HL-60 (cell line): ENCODE measurements at regions not wholly inside any gene's neighbourhood (a gene's known extent, or its start where the extent isn't known, plus 50 kb on each side); places are given as distances from the start of the nearest gene placed in this dataset.

Experiments used
- GABPA ChIP-seq: IDR thresholded peaks from 2 replicates; pipeline ENCODE4 v1.6.1; 2012; ENCODE audit warnings: low read depth
- POLR2AphosphoS5 ChIP-seq: IDR thresholded peaks from 2 replicates; pipeline ENCODE4 v1.6.1; 2012; ENCODE audit warnings: low read depth
- REST ChIP-seq: IDR thresholded peaks from 2 replicates; pipeline ENCODE4 v1.6.1; 2012; ENCODE audit warnings: low read depth; ENCODE audit not compliant: insufficient replicate concordance
- SPI1 ChIP-seq: IDR thresholded peaks from 2 replicates; pipeline ENCODE4 v1.6.1; 2012; ENCODE audit warnings: low read depth, mild to moderate bottlenecking, borderline replicate concordance
- TF ChIP-seq, protein P1 (sequence below): IDR thresholded peaks from one replicate; pipeline ENCODE4 v1.5.1; 2011; ENCODE audit warnings: low read length, control low read depth, inconsistent platforms; ENCODE audit not compliant: insufficient read depth

- TF ChIP-seq, protein P1, sequence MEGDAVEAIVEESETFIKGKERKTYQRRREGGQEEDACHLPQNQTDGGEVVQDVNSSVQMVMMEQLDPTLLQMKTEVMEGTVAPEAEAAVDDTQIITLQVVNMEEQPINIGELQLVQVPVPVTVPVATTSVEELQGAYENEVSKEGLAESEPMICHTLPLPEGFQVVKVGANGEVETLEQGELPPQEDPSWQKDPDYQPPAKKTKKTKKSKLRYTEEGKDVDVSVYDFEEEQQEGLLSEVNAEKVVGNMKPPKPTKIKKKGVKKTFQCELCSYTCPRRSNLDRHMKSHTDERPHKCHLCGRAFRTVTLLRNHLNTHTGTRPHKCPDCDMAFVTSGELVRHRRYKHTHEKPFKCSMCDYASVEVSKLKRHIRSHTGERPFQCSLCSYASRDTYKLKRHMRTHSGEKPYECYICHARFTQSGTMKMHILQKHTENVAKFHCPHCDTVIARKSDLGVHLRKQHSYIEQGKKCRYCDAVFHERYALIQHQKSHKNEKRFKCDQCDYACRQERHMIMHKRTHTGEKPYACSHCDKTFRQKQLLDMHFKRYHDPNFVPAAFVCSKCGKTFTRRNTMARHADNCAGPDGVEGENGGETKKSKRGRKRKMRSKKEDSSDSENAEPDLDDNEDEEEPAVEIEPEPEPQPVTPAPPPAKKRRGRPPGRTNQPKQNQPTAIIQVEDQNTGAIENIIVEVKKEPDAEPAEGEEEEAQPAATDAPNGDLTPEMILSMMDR: no peak
- TF ChIP-seq GABPA (no peak), POLR2AphosphoS5 (no peak), REST (no peak), SPI1 (no peak)
Observed at GRCh38 chr13:111564606-111565005, 244.2 kb downstream of the TEX29 start.
